ENCODE measurements at regions not wholly inside any gene's neighbourhood (a gene's known extent, or its start where the extent isn't known, plus 50 kb on each side); places are given as distances from the start of the nearest gene placed in this dataset.

DNA sequence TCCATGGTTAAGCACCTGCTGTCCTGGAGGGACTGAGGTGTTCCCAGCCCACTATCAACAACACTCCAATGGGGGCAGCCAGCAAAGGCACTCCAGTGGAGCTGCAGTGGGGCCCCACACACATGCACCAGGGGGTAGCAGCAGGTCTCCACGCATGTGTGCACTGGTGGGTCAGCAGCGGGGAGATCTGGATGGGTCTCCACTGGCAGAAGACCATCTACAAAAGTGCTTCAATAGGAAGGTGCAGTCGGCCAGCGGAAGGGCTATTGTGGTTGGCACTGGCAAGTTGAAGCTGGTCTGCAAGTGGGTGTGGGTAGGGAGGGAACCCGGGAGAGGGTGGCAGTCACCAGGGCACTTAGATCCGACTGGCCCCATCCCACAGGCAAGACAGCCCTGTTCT, 1355.4 kb downstream of the NSUN3 start:
- DNase-seq: no peak

GRCh38 chr3:95424279-95424678, 1361.4 kb downstream of the NSUN3 start:
- DNase-seq: no peak

GRCh38 chr3:95434491-95434890, 1371.6 kb downstream of the NSUN3 start:
- no peak for DNase-seq

GRCh38 chr3:95437409-95437808, 1374.5 kb downstream of the NSUN3 start:
- DNase-seq: no peak

DNA sequence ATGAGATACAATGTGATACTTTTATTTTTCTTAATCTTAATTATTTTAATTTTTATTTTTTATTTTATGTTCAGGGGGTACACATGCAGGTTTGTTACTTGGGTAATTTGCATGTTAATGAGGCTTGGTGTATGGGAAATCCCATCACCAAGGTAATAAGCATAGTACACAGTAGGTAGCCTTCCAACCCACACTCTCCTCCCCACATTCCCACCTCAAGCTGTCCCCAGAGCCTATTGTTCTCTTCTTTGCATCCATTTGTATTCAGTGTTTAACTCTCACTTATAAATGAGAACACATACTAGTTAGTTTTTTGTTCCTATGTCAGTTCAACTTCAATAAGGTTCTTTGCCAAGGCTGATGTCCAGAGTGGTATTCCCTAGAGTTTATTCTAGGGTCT, 1375.4 kb downstream of the NSUN3 start:
- no peak for DNase-seq

DNA sequence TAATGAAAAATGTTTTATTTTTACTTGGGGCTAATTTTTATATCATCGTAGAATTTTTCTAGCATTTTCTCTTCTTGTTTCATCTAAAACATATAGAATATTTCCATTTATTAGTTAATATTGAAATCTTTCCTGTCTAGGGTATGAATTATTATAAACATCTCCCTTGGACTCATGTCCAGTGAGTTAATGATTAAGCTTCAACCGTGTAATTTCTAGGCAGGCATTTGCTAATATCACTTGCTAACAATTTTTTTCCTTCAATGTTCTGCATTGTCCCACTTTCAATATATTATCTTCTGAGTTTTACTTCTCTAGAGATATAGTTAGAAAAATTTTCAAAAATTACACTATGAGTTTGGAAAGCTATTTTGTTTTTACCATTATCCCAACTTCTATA, 1371.6 kb upstream of the EPHA6 start:
- DNase-seq: no peak

- DNase-seq: no peak
Measured at GRCh38 chr3:95449841-95450240, 1364.6 kb upstream of the EPHA6 start.

GRCh38 chr3:95453242-95453641, 1361.2 kb upstream of the EPHA6 start:
- no peak for DNase-seq

DNA sequence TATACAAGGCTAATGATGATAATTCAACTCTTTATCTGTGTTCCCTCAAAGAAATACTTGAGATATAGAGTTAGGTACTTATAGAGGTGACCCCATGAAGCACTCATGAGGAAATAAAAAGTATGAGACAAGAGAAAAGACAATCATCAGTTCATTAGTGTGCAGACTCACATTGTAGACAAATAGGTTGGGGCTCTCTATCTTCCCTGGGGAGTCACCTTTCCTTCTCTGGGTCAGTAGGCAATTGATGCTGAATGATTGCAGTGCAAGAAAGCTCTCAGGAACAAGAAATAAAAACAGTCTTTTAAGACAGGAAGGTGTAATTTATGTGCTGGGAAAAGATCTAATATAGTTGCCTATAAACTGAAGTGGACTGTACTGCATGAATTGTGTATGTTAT, 1357.6 kb upstream of the EPHA6 start:
- DNase-seq: no peak

DNA sequence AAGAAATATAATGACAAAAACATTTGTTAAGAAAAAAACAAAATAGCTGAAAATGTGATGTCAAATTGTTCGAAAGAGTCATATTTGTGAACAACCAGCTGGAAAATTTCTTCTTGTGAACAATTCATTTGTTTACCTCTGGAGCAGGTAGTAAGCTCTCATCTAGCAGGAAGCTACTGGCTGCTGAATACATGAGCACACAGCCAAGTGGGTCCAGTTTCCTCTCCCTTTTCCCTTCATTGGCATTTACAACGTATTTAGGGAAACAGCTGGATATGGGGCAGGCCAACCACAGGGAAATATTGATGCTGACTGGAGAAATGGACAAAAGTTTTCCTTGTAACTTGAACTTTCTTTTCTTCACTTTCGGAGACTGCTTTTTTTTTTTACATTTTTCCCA, 1354.7 kb upstream of the EPHA6 start:
- no peak for DNase-seq

DNA sequence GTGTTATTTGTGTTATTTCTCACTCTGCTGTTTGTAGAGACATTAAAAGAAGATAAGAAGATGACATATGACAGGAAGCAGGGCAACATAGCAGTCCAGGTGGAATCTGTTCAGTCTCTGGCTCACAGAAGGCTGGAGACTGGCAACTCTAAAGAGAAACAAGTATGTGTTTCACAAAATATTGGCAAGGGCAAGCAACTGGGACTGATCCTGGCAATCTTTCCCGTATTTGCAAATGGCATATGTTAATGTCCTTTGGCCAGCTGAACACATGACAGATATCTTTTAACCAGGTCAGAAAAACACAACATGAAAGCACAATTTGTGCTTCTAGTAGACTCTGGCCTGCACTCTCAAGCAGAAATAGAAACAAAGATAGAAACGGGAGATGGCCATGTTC, 1354.1 kb upstream of the EPHA6 start:
- no peak for DNase-seq

- DNase-seq: no peak
Measured at GRCh38 chr3:95462161-95462560, 1352.2 kb upstream of the EPHA6 start.

- DNase-seq: no peak
Measured at GRCh38 chr3:95464346-95464745, 1350.0 kb upstream of the EPHA6 start.

- no peak for DNase-seq
Measured at GRCh38 chr3:95468331-95468730, 1346.1 kb upstream of the EPHA6 start.

- DNase-seq: no peak
Measured at GRCh38 chr3:95474338-95474737, 1340.1 kb upstream of the EPHA6 start.

GRCh38 chr3:95476534-95476933, 1337.9 kb upstream of the EPHA6 start:
- DNase-seq: no peak

GRCh38 chr3:95506174-95506573, 1308.2 kb upstream of the EPHA6 start:
- DNase-seq: no peak

DNA sequence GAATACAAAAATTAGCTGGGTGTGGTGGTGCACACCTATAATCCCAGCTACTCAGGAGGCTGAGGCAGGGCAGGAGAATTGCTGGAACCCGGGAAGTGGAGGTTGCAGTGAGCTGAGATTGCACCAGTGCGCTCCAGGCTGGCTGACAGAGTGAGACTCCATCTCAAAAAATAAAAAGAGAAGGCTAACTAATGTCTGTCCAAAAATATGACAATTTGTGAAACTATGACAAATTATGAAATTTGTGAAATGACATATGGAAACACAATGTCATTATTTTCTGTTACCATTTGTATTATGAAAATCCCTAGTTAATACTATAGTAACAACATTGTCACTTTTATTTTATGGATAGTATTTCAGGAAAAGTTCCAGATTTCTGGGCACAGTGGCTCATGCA, 1306.3 kb upstream of the EPHA6 start:
- no peak for DNase-seq

GRCh38 chr3:95511828-95512227, 1302.6 kb upstream of the EPHA6 start:
- DNase-seq: no peak

GRCh38 chr3:95514260-95514659, 1300.1 kb upstream of the EPHA6 start:
- no peak for DNase-seq

GRCh38 chr3:95521396-95521795, 1293.0 kb upstream of the EPHA6 start:
- DNase-seq: no peak

DNA sequence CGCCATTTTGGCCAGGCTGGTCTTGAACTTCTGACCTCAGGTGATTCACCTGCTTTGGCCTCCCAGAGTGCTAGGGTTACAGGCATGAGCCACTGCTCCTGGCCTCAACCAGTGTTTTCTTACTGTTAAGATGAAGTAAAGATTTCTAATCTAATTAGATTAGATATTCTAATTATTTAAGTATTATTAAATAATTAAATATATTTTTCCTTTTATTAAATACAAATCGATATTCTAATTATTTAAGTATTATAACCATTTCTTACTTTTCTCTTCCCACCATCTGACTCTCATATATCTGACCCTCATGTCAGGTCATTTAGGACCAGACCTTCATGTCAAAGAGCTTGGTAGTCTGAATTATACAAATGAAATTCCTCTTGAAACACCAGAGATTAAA, 1291.9 kb upstream of the EPHA6 start:
- DNase-seq: no peak

DNA sequence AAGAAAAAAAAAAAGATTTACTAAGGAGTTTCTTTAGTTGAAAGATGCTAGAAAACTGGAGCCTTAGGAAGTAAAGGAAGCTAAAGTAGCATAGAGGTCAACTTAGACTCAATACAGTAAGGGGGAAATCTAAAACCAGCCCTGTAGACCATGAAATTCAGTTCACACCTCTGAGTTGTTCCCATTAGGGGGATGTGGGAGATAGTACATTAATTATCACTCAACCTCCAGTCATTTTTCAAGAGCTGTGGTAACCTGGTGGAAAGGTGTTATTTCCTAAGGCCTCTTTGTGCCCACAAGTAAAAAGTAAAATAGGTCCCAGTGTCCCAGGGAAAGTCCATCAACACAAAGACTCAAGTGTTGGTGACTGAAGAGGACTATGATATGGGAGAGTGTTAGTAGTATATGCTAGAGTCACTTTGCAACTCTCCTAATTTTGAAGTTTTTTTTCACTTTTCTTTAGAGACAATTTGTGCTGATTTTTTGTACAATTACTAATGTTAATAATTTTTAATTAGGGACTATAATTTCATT, 1274.4 kb upstream of the EPHA6 start:
- DNase-seq: no peak

DNA sequence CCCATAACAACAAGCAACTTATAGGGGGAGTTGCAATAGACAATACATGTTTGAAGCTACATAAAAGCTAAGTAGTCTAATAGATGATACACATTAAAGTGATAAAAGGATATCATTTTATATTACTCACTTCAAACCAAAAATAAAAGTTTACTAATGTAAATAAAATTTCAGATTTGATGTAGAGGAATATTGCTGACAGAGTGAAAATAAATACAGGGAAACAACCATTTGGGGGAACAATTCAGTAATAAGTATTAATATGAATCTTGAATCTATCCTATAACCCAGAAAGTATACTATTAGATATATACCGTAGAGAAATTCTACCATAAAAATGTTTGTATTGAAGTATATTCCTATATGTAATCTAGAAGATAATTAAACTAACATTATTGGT, 1248.9 kb upstream of the EPHA6 start:
- DNase-seq: no peak

DNA sequence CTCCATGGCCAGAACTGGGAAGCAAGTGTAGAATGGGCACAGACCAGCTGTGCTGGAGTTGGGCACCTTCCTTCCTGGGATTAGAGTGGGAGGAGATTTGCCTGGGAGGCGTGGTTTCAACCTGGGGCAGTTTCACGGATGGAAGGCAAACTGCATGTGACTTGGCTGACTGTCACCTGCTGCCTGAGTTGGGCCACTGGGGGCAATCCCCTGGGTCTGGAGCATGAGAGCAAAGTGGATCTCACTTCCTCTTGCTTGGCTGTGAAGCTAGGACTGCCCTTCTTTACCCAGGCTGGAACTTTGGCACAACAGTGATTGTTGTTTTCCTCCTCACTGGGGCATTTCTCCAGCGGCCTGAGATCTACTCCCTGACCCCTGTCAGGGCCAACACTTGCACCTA, 1247.0 kb upstream of the EPHA6 start:
- no peak for DNase-seq

- DNase-seq: no peak
Measured at GRCh38 chr3:95586754-95587153, 1227.6 kb upstream of the EPHA6 start.

Data from SIG-M5 (cell line).